Lower leg skin (tissue), 4 donors: ENCODE measurements at regions not wholly inside any gene's neighbourhood (a gene's known extent, or its start where the extent isn't known, plus 50 kb on each side); places are given as distances from the start of the nearest gene placed in this dataset.
"Not testable (repeated sequence)": the region's sequence is repeated elsewhere in the genome, so short reads cannot be mapped to it uniquely, and the experiment has no call there.

Experiments used
- DNase-seq, 2 donors: peaks; one replicate each; pipeline ENCODE4 v3.0.0-alpha.2; 2019; ENCODE audit warnings: low spot score in 2 of 2
- H3K4me3 ChIP-seq: fragments of 200-600 bp; sonication (generic); 2 replicates; pipeline ENCODE4 v1.5.1; 2017; ENCODE audit warnings: mild to moderate bottlenecking, low read depth; ENCODE audit not compliant: poor library complexity, severe bottlenecking
- POLR2A ChIP-seq, 2 donors: fragments of 450-650 bp; IDR thresholded peaks; one replicate each; pipeline ENCODE4 v1.6.1; 2016 to 2017; ENCODE audit warnings: antibody characterized with exemption in 2 of 2, mild to moderate bottlenecking in 1 of 2, moderate library complexity in 1 of 2
- WGBS, 2 donors: methylation state at CpG; one replicate each; pipeline ENCODE4 v1.1.5; 2018; 5-methylcytosine and 5-hydroxymethylcytosine counted together
- intact Hi-C: fragments of 100-400 bp; cut with DNase I; formaldehyde crosslinking; loops from one replicate; pipeline ENCODE4 v1.15.0; 2023; ENCODE audit warnings: low total_unique reads
- TF ChIP-seq, protein P1 (sequence below), 3 donors: fragments of 450-650 bp; IDR thresholded peaks; one replicate each; pipeline ENCODE4 v1.5.1; 2016; ENCODE audit warnings: antibody characterized with exemption in 3 of 3, mild to moderate bottlenecking in 3 of 3, moderate library complexity in 2 of 3

DNA sequence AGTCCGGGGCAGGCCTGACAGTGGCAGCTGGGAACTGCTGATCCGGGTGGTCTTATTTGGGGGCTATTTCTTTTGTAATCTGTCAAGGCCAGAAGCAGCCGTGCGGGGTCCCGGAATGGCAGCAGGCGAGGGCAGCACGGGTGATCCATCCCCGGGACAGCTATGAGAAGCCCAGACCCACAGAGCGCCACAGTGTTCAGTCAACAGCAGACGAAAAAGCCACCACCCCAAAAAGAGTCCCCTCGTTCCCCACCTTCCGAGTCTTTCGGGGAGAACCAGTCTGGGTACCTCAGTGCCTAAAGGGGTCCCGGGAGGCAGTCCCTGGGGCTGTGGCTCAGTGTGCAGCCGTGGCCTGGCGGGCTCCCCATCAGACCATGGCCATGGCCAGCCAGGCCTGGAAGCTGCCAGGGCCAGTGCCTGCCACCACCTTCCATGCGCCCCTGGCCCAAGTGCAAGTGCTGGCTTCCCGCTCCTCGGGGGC is 125.1 kb upstream of the KCTD7 start:
- no peak overlapping the region for H3K4me3 ChIP-seq
- WGBS, 2 donors = 77 to 85% methylated on average over 16 to 19 of the region's 19 CpGs
- no peak for TF ChIP-seq POLR2A (IDR thresholded peaks at IDR 0.05)
- TF ChIP-seq, protein P1, sequence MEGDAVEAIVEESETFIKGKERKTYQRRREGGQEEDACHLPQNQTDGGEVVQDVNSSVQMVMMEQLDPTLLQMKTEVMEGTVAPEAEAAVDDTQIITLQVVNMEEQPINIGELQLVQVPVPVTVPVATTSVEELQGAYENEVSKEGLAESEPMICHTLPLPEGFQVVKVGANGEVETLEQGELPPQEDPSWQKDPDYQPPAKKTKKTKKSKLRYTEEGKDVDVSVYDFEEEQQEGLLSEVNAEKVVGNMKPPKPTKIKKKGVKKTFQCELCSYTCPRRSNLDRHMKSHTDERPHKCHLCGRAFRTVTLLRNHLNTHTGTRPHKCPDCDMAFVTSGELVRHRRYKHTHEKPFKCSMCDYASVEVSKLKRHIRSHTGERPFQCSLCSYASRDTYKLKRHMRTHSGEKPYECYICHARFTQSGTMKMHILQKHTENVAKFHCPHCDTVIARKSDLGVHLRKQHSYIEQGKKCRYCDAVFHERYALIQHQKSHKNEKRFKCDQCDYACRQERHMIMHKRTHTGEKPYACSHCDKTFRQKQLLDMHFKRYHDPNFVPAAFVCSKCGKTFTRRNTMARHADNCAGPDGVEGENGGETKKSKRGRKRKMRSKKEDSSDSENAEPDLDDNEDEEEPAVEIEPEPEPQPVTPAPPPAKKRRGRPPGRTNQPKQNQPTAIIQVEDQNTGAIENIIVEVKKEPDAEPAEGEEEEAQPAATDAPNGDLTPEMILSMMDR (IDR thresholded peaks at IDR 0.05) = no peak
- no peak for DNase-seq
- intact Hi-C loops = no loop called here

DNA sequence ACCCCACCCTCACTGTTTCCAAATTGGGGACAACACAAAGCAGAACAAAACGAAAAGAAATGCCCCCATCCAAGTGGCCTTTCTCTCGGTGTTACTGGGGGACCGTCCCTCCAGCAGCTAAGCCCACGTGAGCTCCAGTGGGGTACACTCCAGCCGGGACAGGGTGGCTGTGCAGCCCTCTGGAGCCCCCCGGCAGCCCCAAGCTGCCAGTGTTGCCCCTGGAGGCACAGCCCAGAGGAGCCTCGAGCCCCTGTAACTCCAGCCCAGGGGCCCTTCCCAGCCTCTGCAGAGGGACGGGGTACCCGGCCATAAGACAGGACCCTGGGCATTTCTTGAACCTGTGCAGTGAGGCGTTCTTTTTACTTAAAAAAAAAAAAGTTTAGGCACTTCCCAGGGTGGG is 124.5 kb upstream of the KCTD7 start:
- no peak for DNase-seq
- H3K4me3 ChIP-seq = no peak overlapping the region
- intact Hi-C loops = no loop called here
- TF ChIP-seq, protein P1 (IDR thresholded peaks at IDR 0.05) = no peak
- TF ChIP-seq POLR2A (IDR thresholded peaks at IDR 0.05) = no peak
- WGBS, 2 donors = 76 to 77% methylated on average over 10 of the region's 10 CpGs

DNA sequence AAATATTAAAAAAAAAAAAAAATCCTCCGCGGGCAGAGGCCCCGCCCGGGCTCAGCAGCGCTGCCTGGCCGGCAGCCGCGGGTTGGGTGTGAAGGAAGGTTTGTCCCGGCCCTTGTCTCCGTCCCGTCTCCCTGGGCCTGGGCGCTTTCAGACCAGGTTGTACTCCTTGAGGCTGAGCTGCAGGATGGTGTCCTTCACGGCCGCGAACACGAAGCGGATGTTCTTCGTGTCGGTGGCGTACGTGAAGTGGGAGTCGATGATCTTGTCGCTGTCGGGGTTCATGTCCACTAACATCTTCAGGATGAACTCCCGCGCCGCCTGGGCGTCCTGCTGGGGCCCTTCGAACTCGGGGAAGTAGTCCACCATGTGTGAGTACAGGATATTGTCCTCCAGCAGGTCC is 123.7 kb upstream of the KCTD7 start:
- H3K4me3 ChIP-seq = no peak overlapping the region
- WGBS, 2 donors = 94 to 96% methylated on average over 30 of the region's 30 CpGs
- intact Hi-C loops = no loop called here
- TF ChIP-seq POLR2A (IDR thresholded peaks at IDR 0.05) = no peak
- TF ChIP-seq, protein P1 (IDR thresholded peaks at IDR 0.05) = no peak
- no peak for DNase-seq

DNA sequence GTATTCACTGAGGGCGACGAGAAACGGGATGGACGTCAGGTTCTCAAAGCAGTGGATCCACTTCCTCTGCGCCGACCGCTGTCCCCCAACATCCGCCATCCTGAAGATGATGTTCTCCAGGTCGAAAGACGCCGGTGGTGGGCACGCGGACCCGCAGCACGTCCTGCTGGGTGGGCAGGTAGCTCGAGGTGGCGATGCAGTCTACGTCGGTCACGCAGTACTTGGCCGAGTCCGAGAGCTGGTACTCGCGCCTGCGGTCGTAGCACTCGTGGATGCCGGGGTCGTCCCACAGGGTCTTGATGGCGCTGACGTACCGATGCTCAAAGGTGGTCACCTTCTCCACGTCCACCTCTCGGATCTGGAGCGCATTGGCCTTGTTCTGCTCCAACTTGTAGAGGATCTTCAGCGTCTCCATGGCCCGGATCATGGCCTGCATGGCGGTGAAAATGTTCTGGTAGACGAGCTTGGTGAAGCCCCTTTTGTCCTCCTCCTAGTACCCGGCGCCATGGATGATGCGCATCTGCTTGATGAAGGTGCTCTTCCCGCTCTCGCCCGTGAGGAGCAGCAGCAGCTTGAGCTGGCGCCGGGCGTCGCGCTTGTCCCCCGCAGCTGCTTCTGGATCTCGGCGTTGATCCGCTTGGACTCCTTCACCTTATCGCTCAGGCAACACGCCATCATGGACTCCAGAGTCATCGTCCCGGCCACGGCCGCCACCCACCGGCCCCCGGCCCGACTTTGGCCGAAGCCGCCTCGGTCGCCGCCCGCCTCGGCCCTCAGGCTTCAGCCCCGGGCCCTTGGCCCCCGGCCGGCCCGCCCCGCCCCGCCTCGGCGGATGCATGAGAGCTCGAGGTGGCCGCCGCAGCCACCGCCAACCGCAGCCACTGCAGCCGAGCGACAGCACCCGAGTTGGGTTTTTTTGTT is 122.9 kb upstream of the KCTD7 start:
- TF ChIP-seq, protein P1 (IDR thresholded peaks at IDR 0.05) = no peak
- no peak for TF ChIP-seq POLR2A (IDR thresholded peaks at IDR 0.05)
- intact Hi-C loops = no loop called here
- no peak overlapping the region for H3K4me3 ChIP-seq
- DNase-seq = no peak
- 51 to 70% methylated on average over 65 to 79 of the region's 86 CpGs for whole genome bisulfite sequencing, 2 donors

DNA sequence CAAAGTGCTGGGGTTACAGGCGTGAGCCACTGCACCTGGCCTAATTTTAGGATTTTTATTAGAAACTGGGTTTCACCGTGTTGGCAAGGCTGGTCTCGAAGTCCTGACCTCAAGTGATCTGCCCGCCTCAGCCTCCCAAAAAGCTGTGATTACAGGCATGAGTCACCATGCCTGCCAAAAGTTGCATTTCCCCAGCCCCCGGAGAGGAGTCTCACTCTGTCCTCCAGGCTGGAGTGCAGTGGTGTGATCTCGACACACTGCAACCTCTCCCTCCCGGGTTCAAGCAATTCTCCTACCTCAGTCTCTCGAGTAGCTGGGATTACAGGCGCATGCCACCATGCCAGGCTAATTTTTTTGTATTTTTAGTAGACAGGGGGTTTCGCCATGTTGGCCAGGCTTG is 122.0 kb upstream of the KCTD7 start:
- intact Hi-C loops, H3K4me3 ChIP-seq, DNase-seq: not testable (repeated sequence)
- WGBS, 2 donors = 59 to 76% methylated on average over 10 of the region's 10 CpGs

DNA sequence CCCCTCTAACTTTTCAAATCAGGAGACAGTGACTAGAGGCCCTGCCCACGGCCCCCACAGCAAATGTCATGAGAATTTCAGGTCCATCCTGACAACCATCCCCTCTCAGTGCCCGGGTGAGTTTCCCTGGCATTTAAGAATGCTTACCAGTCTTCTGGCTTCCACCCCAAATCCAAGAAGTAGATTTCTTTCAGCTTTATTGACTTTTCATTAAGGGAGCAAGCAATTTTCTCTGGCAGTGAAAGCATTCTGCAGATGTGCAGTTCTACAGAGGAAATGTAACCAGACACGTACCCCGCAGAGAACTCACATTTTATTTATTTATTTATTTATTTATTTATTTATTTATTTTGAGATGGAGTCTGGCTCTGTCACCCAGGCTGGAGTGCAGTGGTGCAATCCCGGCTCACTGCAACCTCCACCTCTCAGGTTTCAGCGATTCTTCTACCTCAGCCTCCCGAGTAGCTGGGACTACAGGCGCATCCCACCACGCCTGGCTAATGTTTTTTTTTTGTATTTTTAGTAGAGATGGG is 120.9 kb upstream of the KCTD7 start:
- WGBS, 2 donors = 60 to 76% methylated on average over 9 of the region's 9 CpGs
- intact Hi-C loops = no loop called here
- DNase-seq = no peak
- no peak overlapping the region for H3K4me3 ChIP-seq
- TF ChIP-seq POLR2A (IDR thresholded peaks at IDR 0.05) = no peak
- TF ChIP-seq, protein P1 (IDR thresholded peaks at IDR 0.05) = no peak
